Gastroesophageal sphincter (tissue), 4 donors: ENCODE measurements at regions not wholly inside any gene's neighbourhood (a gene's known extent, or its start where the extent isn't known, plus 50 kb on each side); places are given as distances from the start of the nearest gene placed in this dataset.

Source experiments
- ATAC-seq: fragments of 150-250 bp; one replicate; pipeline ENCODE4 v1.9.1; 2016; ENCODE audit warnings: mild to moderate bottlenecking, moderate library complexity
- H3K27ac ChIP-seq, 4 donors: fragments of 200-600 bp; sonication (generic) in 3 of 4; 1 replicate in 3 of 4; 2 replicates in 1 of 4; pipeline ENCODE4 v1.5.1; 2016 to 2019
- H3K27me3 ChIP-seq: fragments of 200-600 bp; sonication (generic); one replicate; pipeline ENCODE4 v1.5.1; 2019
- H3K36me3 ChIP-seq, 2 donors: fragments of 200-600 bp; sonication (generic); one replicate each; pipeline ENCODE4 v1.5.1; 2019; ENCODE audit warnings: control low read depth in 1 of 2
- H3K4me1 ChIP-seq, 3 donors: fragments of 200-600 bp; sonication (generic); 1 replicate in 2 of 3; 2 replicates in 1 of 3; pipeline ENCODE4 v1.5.1; 2016 to 2019; ENCODE audit warnings: control low read depth in 2 of 3
- H3K4me3 ChIP-seq, 2 donors: fragments of 200-600 bp; sonication (generic); one replicate each; pipeline ENCODE4 v1.5.1; 2019; ENCODE audit warnings: mild to moderate bottlenecking in 1 of 2, moderate library complexity in 1 of 2
- H3K9me3 ChIP-seq, 3 donors: fragments of 200-600 bp; sonication (generic); one replicate each; pipeline ENCODE4 v1.5.1; 2017 to 2019; ENCODE audit warnings: control low read depth in 2 of 3
- EP300 ChIP-seq: sonication (generic); formaldehyde crosslinking; IDR thresholded peaks from one replicate; pipeline ENCODE4 v1.6.1; 2017; ENCODE audit warnings: antibody characterized with exemption, mild to moderate bottlenecking
- POLR2A ChIP-seq, 2 donors: fragments of 450-650 bp; IDR thresholded peaks; one replicate each; pipeline ENCODE4 v1.6.1; 2017; ENCODE audit warnings: antibody characterized with exemption in 2 of 2, mild to moderate bottlenecking in 2 of 2, moderate library complexity in 1 of 2
- POLR2AphosphoS5 ChIP-seq: sonication (generic); formaldehyde crosslinking; IDR thresholded peaks from one replicate; pipeline ENCODE4 v1.6.1; 2017; ENCODE audit warnings: antibody characterized with exemption
- WGBS, 2 donors: methylation state at CpG; one replicate each; pipeline ENCODE4 v1.1.5; 2018; ENCODE audit warnings: low coverage in 1 of 2; 5-methylcytosine and 5-hydroxymethylcytosine counted together
- TF ChIP-seq, protein P1 (sequence below), 4 experiments: fragments of 200-600 bp in 2 of 4; fragments of 450-650 bp in 2 of 4; sonication (generic) in 1 of 4; IDR thresholded peaks; one replicate each; pipeline ENCODE4 v1.5.1; 2017 to 2019; ENCODE audit warnings: antibody characterized with exemption in 4 of 4, mild to moderate bottlenecking in 2 of 4, moderate library complexity in 2 of 4

GRCh38 chr9:78860801-78861475 is 564.0 kb downstream of the PSAT1 start:
- no peaks in the 10 kb centered on the region for H3K9me3 ChIP-seq
- no peak overlapping the region for H3K4me3 ChIP-seq
- H3K27me3 ChIP-seq: no peaks in the 10 kb centered on the region
- no peaks in the 10 kb centered on the region for H3K36me3 ChIP-seq
- no peaks in the 10 kb centered on the region for H3K4me1 ChIP-seq
- ATAC-seq: no peak
- H3K27ac ChIP-seq: no peak overlapping the region
- TF ChIP-seq, protein P1, sequence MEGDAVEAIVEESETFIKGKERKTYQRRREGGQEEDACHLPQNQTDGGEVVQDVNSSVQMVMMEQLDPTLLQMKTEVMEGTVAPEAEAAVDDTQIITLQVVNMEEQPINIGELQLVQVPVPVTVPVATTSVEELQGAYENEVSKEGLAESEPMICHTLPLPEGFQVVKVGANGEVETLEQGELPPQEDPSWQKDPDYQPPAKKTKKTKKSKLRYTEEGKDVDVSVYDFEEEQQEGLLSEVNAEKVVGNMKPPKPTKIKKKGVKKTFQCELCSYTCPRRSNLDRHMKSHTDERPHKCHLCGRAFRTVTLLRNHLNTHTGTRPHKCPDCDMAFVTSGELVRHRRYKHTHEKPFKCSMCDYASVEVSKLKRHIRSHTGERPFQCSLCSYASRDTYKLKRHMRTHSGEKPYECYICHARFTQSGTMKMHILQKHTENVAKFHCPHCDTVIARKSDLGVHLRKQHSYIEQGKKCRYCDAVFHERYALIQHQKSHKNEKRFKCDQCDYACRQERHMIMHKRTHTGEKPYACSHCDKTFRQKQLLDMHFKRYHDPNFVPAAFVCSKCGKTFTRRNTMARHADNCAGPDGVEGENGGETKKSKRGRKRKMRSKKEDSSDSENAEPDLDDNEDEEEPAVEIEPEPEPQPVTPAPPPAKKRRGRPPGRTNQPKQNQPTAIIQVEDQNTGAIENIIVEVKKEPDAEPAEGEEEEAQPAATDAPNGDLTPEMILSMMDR (IDR thresholded peaks at IDR 0.05): no peak
- TF ChIP-seq POLR2AphosphoS5 (no peak), EP300 (no peak), POLR2A (IDR thresholded peaks at IDR 0.05) (no peak)

GRCh38 chr9:78863531-78863930 is 566.6 kb downstream of the PSAT1 start:
- no peak overlapping the region for H3K4me3 ChIP-seq

GRCh38 chr9:78865737-78866136 is 568.8 kb downstream of the PSAT1 start:
- Histone ChIP-seq H3K27ac (no peak overlapping the region), H3K27me3 (no peaks in the 10 kb centered on the region), H3K4me3 (no peak overlapping the region), H3K36me3 (no peaks in the 10 kb centered on the region), H3K4me1 (no peaks in the 10 kb centered on the region), H3K9me3 (no peaks in the 10 kb centered on the region)
- ATAC-seq: no peak
- TF ChIP-seq POLR2A (IDR thresholded peaks at IDR 0.05) (no peak), EP300 (no peak), POLR2AphosphoS5 (no peak)
- TF ChIP-seq, protein P1 (IDR thresholded peaks at IDR 0.05): no peak
- WGBS, 2 donors: 73 to 83% methylated on average over 2 of the region's 2 CpGs

More at GRCh38 chr9:78863531-78863930, 566.6 kb downstream of the PSAT1 start:
- ATAC-seq: no peak
- H3K27ac ChIP-seq: no peak overlapping the region
- H3K9me3 ChIP-seq: no peaks in the 10 kb centered on the region
- no peaks in the 10 kb centered on the region for H3K36me3 ChIP-seq
- WGBS, 2 donors: 50 to 57% methylated on average over 3 to 4 of the region's 4 CpGs
- TF ChIP-seq, protein P1 (IDR thresholded peaks at IDR 0.05): no peak
- TF ChIP-seq EP300: no peak
- no peak for TF ChIP-seq POLR2A (IDR thresholded peaks at IDR 0.05)
- no peak for TF ChIP-seq POLR2AphosphoS5
- no peaks in the 10 kb centered on the region for H3K27me3 ChIP-seq
- H3K4me1 ChIP-seq: no peaks in the 10 kb centered on the region

- Histone ChIP-seq H3K27me3 (no peaks in the 10 kb centered on the region), H3K27ac (no peak overlapping the region), H3K36me3 (no peaks in the 10 kb centered on the region), H3K9me3 (no peaks in the 10 kb centered on the region), H3K4me3 (no peak overlapping the region), H3K4me1 (no peaks in the 10 kb centered on the region)
- no peak for ATAC-seq
- TF ChIP-seq, protein P1 (IDR thresholded peaks at IDR 0.05): no peak
- TF ChIP-seq EP300 (no peak), POLR2AphosphoS5 (no peak), POLR2A (IDR thresholded peaks at IDR 0.05) (no peak)
- WGBS, 2 donors: 57 to 65% methylated on average over 6 of the region's 6 CpGs
Observed at GRCh38 chr9:78866207-78867132, 569.5 kb downstream of the PSAT1 start.

GRCh38 chr9:78871086-78871451 is 574.1 kb downstream of the PSAT1 start:
- Histone ChIP-seq H3K9me3 (no peaks in the 10 kb centered on the region), H3K4me1 (peaks cover 0 to 9% (median 0%) of the 10 kb centered on the region in 3 donors), H3K27me3 (no peaks in the 10 kb centered on the region), H3K36me3 (no peaks in the 10 kb centered on the region), H3K4me3 (no peak overlapping the region), H3K27ac (no peak overlapping the region)
- ATAC-seq: no peak
- no peak for TF ChIP-seq EP300
- no peak for TF ChIP-seq POLR2AphosphoS5
- no peak for TF ChIP-seq POLR2A (IDR thresholded peaks at IDR 0.05)
- TF ChIP-seq, protein P1 (IDR thresholded peaks at IDR 0.05): no peak
